ENCODE measurements at regions not wholly inside any gene's neighbourhood (a gene's known extent, or its start where the extent isn't known, plus 50 kb on each side); places are given as distances from the start of the nearest gene placed in this dataset.

DNA sequence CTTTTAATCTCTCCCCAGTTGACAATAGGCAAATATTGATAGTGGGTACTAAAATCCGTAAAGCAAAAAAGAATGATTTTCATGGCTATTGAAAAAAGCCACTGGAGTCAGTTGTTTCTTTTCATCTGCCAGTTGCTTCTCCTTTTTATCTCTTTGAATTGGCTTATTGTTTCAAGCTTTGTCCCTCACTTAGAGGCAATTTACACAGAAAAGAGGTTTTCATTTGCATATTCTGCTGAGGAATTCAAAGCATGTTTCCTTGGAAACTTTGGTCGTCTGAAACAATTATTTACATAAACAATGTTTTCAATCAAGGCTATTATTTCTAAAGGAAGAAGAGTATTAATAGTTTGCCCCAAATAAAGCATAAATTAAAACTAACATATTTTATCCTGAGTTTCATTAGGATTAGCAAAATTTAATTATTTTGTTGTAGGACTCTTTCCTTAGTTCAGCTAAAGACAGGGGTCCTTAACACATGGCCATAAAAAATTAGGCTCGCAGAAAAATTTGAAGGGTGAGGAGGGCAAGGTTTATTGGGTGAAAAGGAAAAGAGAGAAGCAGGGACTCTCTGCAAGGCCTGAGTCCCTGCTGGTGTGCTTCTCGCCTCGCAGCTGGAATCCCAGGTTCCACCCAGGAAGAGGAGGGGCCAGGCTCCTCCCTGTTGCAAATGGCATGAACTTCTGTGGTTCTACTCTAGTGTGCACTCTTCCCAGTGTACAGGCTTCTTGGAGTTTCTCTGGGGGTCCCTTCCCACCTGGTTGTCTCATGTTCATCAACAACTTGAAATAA lies 138.8 kb upstream of the LAMA2 start:
- TF ChIP-seq, protein P1, sequence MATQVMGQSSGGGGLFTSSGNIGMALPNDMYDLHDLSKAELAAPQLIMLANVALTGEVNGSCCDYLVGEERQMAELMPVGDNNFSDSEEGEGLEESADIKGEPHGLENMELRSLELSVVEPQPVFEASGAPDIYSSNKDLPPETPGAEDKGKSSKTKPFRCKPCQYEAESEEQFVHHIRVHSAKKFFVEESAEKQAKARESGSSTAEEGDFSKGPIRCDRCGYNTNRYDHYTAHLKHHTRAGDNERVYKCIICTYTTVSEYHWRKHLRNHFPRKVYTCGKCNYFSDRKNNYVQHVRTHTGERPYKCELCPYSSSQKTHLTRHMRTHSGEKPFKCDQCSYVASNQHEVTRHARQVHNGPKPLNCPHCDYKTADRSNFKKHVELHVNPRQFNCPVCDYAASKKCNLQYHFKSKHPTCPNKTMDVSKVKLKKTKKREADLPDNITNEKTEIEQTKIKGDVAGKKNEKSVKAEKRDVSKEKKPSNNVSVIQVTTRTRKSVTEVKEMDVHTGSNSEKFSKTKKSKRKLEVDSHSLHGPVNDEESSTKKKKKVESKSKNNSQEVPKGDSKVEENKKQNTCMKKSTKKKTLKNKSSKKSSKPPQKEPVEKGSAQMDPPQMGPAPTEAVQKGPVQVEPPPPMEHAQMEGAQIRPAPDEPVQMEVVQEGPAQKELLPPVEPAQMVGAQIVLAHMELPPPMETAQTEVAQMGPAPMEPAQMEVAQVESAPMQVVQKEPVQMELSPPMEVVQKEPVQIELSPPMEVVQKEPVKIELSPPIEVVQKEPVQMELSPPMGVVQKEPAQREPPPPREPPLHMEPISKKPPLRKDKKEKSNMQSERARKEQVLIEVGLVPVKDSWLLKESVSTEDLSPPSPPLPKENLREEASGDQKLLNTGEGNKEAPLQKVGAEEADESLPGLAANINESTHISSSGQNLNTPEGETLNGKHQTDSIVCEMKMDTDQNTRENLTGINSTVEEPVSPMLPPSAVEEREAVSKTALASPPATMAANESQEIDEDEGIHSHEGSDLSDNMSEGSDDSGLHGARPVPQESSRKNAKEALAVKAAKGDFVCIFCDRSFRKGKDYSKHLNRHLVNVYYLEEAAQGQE (IDR thresholded peaks at IDR 0.05; ENCODE audit: low read depth, low read length) = no peak
- TF ChIP-seq POLR2A (IDR thresholded peaks at IDR 0.05; ENCODE audit: low read depth, low read length) = no peak
- TF ChIP-seq, protein P2, sequence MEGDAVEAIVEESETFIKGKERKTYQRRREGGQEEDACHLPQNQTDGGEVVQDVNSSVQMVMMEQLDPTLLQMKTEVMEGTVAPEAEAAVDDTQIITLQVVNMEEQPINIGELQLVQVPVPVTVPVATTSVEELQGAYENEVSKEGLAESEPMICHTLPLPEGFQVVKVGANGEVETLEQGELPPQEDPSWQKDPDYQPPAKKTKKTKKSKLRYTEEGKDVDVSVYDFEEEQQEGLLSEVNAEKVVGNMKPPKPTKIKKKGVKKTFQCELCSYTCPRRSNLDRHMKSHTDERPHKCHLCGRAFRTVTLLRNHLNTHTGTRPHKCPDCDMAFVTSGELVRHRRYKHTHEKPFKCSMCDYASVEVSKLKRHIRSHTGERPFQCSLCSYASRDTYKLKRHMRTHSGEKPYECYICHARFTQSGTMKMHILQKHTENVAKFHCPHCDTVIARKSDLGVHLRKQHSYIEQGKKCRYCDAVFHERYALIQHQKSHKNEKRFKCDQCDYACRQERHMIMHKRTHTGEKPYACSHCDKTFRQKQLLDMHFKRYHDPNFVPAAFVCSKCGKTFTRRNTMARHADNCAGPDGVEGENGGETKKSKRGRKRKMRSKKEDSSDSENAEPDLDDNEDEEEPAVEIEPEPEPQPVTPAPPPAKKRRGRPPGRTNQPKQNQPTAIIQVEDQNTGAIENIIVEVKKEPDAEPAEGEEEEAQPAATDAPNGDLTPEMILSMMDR (IDR thresholded peaks at IDR 0.05 in 2 of 3, conservative IDR thresholded peaks at IDR 0.05 in 1 of 3; ENCODE audit: control insufficient read depth in 2 of 3, extremely low read depth in 1 of 3, insufficient read depth in 1 of 3, low read depth in 3 of 3, low read length in 3 of 3) = no peak

Measured in GM12878 (cell line).